Activated CD8-positive, alpha-beta memory T cell treated with anti-CD3 and anti-CD28 coated beads for 1 hour (primary cell): ENCODE measurements at regions not wholly inside any gene's neighbourhood (a gene's known extent, or its start where the extent isn't known, plus 50 kb on each side); places are given as distances from the start of the nearest gene placed in this dataset.

Source experiments
- DNase-seq, 2 donors: peaks; one replicate each; pipeline ENCODE4 v3.0.0-alpha.2; 2020; ENCODE audit warnings: low read depth in 1 of 2; ENCODE audit errors: extremely low read depth in 1 of 2

DNA sequence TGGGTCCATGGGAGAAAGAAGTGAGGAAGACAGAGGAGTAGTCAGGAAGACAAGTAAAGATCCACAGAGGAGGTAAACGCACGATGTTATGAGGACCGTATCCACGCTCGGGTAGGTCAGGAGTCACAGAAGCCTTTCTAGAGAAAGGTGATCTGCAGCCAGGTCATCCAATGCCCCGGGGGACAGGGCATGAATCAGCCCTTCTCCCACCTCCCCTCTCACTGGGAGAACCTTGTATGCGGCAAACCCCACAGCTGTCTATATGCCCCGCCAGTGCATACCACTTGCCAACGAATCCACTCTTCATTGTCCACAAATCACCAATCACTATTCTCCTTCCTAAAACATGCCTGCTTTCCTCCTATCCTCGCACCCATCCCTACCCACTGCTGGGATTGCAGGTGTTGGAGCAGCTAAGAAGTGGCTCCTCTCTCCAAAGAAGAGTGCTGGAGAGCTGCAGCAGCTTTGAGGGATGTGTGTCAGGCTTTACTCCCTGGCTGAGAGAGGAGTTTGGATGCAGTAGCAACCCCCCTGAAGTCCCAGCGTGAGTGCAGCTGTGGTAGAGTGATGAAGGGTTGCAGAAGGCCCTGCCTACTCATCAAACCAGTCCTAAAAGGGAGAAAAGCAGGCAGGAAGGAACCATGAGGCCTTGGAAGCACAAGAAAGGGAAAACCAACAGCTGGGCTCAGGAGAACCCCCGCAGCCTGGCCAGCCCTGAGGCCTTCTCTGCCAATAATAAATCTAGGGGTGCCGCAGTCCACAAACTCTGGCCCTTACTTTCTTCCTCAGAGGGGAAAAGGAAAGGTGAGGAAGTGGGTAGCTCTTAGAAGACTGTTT lies 102.2 kb upstream of the GADD45A start:
- DNase-seq: no peak

DNA sequence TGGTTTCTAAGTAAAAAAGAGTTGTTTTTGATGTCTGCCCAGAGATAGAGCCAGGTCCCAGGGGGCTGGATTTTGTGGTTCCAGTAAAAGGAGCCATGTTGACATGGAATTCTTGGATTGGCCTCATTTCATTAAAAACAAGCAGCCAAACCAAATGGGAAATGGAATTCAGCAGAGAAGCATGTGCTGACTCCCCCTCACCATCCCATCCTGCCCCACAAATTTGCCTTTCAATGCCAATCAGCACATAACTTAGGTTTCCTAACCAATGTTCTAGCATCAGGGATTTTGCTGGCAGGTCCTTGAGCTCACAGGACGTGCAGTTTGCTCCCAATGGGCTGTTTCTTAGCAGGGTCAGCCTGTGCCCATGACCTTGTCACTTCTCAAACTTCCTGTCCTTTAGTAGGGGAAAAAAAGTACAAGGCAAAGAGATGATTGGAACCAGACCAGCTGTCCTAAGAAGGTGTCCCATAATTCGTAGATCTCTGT lies 101.5 kb upstream of the GADD45A start:
- no peak for DNase-seq

DNA sequence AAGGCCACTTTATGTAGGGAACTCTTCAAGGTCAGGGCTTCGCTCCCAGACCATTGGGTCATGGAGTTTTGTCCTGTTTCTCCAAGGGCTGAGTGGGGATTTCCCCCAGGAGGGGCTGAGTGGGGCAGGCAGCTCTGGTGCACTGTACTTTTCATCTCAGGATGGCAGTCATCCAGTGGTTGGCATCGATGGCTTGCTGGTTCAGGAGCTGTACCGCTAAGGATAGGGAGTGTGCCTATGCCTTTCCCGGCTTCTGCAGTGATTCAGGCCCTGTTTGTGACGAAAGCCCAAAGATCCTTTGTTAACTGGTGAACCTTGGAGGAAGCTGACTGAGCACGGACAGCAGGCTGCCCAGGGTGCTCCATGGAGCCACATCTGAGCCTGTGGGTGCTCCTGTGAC lies 100.1 kb upstream of the GADD45A start:
- no peak for DNase-seq

DNA sequence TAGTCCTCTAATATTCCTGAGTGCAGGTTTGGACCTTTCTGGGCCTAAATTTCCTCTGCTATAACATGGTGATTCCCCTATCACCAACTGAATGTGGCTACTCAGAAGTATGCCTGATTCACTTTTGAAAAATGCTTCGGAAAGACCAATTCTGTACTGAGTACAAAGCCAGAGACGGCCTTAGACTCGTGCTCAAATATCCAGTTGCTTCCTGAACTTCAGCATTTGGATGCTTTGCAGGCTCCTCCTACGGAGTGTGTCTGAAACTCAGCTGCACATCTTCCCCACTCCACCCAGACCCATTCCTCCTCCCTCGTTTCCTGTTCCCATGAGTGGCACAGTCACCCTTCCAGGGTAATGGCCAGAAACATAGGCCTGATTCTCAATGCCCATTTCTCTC lies 98.4 kb upstream of the GADD45A start:
- DNase-seq: no peak

DNA sequence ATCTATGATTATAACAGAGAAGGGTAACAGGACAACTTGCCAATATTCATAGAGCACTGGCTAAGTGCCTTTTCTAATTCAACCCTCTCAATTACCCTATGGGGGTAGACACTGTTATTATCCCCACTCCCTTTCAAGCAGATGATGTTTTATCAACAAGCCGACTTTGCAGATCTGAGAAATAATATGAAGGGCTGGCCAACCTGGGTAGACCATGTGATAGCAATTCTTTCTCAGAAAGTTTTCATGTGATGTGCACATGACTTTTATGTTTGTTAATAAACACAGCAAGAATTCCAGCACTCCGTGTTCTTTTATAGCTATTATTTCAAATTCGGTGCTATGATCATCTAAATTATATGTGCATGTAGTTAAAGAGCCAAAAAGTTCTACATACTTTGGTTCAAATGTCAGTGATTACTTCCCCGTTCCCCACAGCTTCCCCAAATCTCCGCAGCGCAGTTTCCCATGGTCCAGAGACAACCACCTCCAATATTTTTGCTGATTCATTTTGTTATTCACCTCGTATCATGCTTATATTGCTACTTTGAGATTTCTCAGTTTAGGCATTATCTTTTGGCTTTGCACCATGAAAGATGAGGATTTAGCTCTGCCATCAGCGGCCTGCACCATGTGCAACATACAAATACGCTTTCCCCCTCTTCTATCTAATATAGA lies 96.7 kb upstream of the GADD45A start:
- DNase-seq: no peak

DNA sequence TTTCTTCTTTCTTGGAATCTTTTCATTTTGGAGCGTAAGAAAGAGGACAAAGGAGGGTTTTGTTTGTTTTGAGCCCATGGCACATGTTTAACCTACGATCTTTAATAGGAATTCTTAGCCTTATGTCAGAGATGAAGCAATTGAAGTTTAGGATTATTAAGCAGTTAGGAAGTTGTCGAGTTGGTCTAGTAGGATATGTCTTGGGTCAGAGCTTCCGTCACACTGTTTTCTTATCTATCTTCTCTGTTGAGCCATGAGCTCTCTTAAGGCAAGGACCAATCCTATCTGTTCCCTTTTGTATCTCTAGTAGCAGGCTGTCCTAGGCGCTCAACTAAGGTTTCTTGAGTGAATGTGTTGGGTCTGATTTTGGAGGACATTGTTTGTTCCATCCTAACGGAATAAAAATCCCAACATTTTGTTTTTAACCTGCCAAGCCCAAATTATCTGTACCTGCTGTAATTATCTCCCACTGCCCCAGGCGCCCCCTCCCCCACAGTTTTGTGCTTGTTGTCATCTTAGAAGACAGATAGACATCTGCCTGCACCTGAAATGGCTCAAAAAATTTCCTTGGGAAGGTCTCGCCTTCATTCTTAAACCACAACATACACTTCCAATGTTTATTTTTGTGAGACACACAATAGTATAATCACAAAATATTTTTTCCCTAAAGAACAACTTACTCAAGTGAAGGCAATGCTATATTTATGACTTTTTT lies 95.3 kb upstream of the GADD45A start:
- DNase-seq: no peak

DNA sequence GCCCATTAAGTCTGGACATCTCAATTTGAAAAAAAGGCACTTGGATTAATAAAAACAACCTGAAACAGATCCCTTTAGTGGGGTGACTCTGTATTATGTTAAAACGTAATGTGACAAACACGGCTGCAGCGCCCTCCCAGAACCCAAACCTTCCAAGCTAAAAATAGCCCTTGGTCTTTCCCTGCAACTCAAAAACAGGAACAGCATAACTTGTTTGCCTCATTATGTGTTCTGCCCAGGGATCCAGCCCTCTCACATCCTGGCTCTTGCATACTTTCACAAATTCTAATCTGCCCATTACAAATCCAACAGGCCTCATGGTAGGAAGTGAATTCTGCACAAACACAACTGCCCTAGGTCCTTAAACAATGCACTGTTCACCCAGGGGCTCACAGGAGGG lies 94.7 kb upstream of the GADD45A start:
- no peak for DNase-seq

DNA sequence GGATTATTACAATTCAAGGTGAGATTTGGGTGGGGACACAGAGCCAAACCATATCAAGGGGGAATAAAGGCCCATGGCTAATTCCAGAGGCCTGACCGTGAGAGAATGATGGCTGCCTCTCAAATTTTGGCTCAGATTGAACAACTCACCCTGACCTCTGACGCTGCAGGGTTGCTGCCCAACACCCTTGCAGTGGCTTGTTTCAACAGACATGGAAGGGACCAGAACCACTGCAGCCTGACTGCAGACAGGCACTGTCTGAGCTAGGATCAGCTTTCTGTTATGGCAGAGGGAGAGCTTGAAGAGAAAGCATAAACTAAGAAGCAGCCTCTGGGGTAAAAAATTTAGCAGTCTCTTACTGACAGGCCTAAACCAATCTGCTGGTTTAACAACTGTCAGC lies 90.2 kb upstream of the GADD45A start:
- no peak for DNase-seq

DNA sequence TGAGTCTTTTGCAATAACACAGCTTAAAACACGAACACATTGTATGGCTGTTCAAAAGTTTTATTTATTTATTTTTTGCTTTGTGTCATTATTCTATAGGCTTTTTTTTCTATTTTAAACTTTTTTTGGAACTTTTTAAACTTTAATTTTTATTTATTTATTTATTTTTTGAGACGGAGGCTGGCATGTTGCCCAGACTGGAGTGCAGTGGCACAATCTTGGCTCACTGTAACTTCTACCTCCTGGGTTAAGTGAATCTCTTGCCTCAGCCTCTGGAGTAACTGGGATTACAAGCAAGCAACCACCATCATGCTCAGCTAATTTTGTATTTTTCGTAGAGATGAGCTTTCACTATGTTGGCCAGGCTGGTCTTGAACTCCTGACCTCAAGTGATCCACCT lies 88.3 kb upstream of the GADD45A start:
- DNase-seq: no peak

DNA sequence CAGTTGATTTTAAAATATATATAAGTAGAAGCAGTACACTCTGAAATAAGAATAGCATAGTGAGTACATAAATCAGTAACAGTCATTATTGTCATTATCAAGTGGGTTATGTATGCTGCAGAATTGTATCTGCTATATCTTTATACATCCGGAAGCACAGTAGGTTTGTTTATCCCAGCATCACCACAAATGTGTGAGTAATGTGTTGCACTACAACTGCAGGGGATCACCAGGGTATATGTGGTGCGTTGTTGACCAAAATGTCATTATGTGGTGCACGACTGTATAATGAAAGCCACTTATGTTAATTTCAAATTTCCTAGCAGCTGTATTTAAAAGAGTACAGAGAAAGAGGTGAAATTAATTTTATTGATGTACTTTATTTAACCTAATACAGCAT lies 87.7 kb upstream of the GADD45A start:
- no peak for DNase-seq

DNA sequence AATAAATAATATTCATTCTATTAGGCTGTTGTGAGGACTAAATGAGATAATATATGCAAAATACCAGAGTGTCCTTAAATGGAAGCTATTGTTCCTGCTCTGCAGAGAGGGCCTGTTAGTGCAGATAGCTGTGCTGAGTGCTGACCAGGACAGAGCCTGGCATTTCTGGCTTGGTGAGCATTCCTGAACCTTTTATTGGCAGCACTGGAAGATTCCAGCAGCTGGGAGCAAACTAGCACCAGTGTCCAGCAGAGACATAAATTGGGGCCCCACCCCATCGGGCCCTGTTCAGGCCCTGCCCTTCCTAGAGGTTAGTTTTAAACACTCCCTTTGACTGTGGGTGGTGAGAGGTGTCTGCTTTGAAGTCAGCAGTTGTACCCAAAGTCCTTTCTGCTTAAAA lies 85.9 kb upstream of the GADD45A start:
- no peak for DNase-seq

DNA sequence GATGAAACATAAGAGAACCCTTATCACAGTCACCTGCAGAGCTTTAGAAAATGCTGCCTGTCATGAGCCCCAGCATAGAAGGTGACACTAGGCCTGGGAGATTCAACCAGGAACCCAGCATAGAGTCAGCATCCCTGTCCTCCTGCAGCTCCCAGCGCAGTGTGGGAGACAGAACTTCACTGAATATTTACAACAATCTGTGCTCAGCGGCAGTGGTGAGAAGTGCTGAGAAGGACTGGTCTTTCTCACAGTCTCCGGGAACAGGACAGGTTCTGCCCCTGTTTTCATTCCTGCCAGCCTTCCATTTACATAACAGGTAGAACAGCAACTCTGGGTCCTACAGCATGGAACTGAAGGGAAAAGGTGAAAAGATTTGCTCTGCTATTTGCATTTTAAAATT lies 83.5 kb upstream of the GADD45A start:
- no peak for DNase-seq

DNA sequence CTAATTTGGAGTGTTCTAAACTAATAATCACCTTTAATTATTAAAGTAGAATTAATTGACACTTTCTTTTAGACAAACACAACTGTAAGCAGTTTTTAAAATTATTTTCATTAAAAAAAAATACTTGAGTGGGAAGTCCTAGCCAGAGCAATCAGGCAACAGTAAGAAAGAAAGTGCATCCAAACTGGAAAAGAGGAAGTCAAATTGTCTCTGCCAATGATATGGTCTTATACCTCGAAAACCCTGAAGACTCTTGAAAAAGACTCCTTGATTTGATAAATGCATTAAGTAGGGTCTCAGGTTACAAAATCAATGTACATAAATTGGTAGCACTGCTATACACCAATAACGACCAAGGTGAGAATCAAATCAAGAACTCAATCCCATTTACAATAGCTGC lies 83.0 kb upstream of the GADD45A start:
- no peak for DNase-seq

DNA sequence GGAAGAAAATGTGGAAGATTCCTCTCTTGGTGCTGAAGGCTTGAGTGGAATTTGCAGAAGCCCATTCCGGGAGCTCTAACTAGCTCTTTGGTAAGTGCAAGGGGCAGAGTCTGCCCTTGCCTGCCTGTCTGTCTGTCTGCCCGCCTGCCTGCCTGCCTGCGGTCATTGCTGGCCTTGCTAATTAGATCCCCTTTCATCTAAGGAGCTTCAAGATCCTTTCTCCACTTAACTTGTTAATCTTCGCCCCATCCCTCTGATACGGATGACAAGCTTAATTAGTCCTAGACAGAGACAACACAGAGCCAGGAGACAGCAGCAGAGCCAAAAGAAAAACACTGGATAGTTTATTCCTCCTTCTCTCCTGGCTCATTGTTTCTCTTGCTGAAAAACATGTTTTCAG lies 80.2 kb upstream of the GADD45A start:
- DNase-seq: no peak

DNA sequence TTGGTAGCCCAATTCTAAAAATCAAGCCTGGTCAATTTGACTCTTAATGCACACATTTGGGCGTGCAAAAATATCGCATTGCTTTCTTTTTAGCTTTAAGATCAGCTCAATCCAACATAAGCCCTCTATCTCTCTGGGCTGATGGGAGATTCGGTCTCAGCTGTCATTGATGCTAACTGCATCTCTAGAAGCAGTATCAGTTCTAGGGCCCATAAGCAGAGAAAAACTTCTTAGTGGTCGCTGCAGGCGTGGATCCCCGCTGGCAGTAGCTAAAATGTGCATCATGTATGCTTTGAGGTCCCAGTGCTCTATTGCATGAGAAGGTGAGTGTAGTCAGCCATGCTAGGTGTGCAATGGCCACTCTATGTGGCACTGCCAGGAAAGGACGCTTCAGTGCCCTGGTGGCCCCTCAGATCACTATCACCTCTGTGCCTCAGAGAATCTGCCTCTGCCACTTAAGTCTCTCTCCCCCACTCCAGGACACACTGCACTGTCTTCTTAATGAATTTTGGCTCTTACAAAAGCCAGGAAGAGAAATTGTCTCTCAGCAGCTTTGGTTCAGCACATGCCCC lies 79.7 kb upstream of the GADD45A start:
- no peak for DNase-seq

DNA sequence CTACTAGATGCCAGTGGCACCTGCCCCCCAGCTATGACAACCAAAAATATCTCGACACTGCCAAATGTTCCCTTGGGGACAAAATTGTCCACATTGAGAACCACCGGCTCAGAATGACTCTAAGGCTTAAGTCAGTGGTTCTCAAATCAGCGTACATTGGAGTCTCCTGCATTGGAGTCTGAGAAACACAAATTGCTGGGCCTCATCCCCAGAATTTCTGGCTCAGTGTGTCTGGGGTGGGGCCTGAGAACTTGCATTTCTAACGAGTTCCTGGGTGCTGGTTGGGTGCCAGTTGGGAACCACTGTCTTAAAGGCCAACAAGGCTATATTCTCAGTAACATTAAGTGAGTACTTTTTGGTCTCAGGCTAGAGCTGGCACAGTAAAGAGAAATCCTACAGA lies 77.7 kb upstream of the GADD45A start:
- no peak for DNase-seq

DNA sequence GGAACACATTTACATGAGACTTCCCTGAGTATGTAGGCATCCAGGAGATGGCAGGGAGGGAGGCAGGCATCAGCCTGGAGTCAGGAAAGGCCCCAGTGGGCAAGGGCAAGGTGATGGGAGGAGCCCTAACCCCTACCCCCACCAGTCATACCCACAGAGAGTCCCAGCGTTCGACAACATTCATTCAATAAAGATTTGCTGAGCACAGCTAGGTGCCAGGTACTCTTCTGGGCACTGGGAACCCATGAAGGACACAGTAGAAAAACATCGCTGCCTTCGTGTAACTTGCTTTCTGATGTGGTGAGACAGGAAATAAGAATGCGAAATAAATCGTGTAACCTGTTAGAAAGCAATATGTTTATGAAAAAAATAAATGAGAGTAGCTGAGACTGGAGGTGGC lies 77.3 kb upstream of the GADD45A start:
- no peak for DNase-seq

DNA sequence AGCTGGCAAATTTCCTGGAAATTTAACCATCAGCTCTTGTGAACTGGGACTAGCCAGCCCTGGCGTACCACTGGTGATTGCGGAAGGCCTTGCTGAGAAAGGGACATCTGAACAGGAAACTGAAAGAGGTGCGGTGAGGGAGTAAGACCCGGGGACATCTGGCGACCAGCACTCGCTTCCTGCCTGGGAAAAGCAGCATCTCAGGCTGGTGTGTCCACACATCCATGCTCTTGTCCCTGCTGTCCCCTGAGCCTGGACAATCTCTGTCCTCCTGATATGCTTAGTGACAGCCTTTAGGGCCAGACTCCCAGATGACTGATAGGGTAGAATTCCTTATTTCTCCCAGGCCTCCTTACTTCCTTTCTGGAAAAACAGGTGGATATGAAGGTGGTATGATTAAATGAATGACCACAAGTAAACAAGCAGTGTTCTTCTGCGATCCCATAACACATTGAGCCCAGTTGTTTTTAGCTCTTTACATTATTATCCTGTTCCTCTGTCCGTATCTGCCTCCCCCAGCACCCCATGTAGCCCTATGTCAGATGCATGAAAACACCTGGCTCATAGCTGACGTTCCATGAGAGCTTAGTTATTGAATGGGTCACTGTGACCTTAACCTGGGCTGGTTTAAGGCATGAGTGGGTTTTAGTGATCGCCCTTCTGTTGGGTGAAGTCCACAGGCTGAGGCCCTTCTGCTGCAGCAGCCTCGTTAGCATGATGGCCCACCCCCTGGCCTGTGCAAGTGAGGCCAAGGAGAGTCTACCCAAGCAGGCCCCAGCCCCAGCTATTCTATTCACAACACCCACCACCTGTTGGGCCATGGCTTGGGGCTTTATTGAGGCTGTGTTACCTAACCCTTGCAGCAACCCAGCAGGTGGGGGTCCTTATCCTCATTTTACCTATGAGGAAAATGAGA lies 76.1 kb upstream of the GADD45A start:
- no peak for DNase-seq

DNA sequence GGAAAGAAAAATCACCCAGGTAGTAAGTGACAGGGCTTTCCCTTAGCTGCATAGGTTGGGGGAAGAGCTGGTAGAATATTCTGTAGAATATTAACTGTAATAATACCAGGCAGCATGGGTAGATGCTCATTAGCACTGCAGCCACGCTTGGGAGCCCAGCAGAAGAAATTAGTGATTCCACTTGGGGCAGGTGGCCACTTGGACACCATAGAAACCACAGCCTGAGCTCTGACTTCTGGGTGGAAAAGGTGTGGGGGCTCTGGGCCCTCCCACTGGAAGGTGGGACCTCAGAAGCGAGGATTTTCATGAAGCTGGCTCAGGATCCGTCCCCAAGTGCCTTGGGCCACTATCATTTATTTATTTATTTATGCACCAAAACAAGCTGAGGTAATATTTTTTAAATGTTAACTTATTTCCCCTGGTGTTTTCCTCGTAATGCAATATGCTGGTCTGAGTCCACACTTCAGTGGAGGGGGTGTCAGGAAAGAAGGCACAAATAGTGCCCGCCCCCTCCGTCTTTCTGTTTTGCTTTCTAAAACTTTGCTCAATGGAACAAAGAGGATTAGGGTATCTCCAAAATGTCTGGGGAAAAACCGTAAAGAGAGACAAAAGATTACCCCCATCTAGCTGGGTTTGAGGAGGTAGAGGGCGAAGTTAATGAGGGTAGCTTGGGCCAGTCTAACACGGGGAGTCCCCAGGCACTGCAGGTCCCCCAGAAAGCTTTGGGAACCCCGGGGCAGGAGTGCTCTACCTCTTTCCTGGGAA lies 75.2 kb upstream of the GADD45A start:
- no peak for DNase-seq

DNA sequence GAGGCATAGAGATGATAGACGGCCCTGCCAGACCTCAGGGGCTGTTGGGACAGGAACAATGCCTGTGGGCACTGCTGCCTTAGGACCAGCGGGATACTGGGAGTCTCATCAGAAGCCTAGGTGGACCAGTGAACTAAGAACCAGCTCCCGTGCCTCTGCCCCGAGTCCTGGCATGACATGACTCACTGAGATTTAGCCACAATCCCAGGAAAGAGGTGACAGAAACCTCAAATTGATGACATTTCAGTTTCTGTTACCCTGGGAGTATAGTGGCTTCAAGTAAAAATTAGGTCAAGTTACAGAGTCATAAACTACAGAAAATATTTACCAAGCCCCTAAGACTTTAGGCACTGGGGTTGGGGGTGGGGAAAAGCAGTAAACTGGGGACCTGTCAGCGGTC lies 74.6 kb upstream of the GADD45A start:
- no peak for DNase-seq
